NCI-H82 treated with DMSO at 0.1 percent for 48 hours (cell line): ENCODE measurements at regions not wholly inside any gene's neighbourhood (a gene's known extent, or its start where the extent isn't known, plus 50 kb on each side); places are given as distances from the start of the nearest gene placed in this dataset.
"Not testable (repeated sequence)": the region's sequence is repeated elsewhere in the genome, so short reads cannot be mapped to it uniquely, and the experiment has no call there.

Source experiments
- DNase-seq: peaks from one replicate; lab custom pipeline; 2025; ENCODE audit not compliant: unreplicated experiment; lab: John Stamatoyannopoulos, UW

DNA sequence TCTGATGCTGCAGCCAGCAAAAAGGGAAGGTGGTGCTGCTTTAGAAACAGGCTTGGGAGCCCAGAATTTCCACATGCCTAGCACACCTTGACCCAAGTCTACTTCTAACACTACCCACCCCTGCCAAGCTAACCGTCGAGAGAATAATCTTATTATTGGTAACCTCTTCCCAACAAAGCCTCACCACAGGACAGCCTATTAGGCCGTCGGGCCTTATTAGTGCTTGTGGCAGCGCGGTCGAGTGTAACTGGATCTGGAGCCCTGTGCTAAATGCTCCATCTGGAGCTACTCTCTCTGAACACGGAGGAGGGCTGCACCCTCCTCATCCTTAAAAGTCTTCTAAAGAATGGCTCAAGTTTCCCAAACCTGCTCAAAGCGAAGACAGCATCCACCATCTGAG, 165.5 kb upstream of the NFIA start:
- peak; percentile 94 for DNase-seq

- peak; percentile 12 for DNase-seq
Observed at GRCh38 chr1:60916199-60916598, 166.2 kb upstream of the NFIA start.

DNA sequence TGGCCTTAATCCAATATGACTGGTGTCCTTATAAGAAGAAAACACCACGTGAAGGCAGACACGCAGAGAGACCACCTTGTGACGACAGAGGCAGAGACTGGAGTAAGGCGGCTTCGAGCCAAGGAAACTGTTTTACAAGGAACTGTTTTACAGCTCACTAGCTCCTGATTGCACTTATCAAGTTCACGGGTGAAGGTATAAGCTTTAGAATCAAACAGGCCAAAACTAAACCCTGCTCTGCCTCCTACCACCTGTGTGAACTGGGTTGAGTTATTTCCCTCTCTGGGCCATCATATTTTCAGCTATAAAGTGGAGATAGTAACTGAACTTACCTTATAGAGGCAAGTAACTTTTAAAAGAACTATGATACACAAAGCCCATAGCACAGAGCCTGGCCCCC, 166.9 kb upstream of the NFIA start:
- DNase-seq = peak; percentile 71

- no peak for DNase-seq
Observed at GRCh38 chr1:60914982-60915381, 167.4 kb upstream of the NFIA start.

- not testable (repeated sequence) for DNase-seq
Observed at GRCh38 chr1:60913708-60914107, 168.7 kb upstream of the NFIA start.

GRCh38 chr1:60913039-60913438, 169.3 kb upstream of the NFIA start:
- no peak for DNase-seq

DNA sequence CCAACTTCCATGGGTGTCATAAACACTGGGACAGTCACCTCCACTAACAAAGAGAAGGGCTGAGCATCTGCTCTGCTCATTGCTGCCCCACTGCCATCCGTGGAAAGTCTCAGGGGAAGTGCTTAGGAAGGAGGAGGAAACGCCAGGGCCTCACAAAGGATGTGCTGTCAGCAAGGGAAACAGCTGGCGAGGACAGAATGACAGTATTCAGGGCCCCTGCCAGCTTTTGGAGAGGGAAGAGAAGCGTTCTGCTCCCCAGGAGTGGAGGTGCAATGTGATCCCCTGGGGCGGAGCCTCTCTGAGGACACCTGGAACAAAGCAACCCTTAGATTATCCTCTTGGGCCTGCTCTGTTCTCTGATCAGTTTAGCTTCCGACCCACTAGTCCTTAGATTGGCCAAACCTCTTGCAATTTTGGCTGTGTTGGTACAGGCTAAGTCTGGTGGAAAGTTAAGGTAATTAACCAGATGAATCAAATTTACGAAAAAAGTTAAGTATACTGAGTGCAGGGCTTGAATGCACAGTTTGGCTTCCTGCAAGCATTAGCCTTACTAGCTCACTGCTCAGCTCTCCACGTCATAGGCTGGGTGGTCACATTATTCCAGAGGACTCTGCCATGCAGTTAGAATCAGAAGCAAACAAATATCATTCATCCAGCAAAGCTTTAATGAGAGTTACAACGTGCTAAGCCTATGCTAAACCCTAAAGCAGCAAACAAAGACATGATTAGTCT, 170.2 kb upstream of the NFIA start:
- peak; percentile 33 for DNase-seq

DNA sequence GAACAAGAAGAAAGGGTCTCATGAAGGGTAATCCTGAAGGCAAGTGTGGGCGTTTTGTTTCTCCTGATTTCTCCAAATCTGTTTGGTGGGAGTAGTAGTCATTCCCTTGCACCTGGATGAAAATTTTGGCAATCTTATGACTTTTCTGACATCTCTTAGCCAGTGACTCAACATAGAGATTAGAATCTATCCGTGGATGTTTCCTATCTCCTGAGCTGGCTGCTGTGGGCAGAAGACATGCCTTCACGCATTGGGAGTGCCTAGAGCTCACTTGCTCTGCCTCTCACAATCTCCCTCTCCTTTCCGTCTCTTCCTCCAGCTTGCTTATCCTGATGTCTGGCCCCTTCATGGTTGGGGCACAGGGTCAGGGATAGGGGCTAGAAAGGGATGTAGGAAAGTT, 174.2 kb upstream of the NFIA start:
- no peak for DNase-seq

GRCh38 chr1:60906526-60906925, 175.8 kb upstream of the NFIA start:
- no peak for DNase-seq

- no peak for DNase-seq
Observed at GRCh38 chr1:60906039-60906438, 176.3 kb upstream of the NFIA start.

DNA sequence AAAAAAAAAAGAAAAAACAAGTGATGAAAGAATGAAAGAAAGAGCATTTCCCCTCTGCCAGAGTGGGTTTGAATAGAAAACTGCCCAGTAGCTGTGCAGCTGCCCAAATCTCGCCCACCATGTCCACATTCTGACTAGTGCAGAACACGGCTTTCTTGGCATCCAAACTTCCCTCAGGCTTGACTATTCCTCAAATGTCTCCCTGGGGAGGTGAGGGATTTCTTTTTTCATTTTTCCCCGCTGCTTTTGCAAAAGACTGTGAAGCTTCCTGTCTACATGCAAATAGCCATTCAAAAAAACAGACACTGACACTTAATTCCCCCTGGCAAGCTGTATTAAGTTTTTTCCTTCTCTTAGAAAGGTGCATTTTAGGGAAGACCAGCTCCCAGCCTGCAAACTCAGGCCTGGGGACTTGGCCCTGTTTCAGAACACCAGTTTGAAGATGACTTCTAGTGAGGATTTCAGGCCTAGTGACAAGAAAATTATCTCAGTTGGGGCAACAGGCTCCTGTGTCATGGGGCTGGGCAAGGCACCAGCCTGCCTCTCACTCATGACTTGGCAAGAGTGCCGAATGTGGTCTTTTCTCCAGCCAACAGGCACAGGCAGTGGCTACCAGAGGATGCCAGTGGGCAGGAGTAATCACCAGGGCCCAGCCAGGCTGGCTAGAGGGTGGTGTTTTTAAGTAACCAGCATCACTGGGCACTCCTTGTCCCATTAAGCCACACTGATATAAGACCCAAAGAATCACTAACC, 178.1 kb upstream of the NFIA start:
- no peak for DNase-seq

DNA sequence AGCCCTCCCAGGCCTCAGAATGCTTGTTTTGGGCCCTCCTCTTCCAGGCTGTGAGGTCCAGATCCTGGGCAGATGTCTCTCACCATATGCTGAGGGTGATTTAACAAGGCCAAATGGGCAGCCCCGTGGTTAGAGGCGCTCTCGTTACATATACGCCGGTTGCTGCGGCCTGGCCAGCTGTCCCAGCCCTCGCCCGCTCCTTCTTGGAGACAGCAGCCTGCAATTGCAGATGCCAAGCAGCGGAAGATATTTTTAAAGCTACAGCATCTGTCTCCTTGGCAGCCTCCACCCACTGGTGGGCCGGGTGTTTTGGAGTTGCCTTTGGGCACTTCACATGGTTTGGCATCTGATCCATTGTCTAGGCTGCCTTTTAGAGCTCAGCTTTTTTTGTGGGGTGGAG, 178.8 kb upstream of the NFIA start:
- peak; percentile 75 for DNase-seq

GRCh38 chr1:60899464-60899863, 182.9 kb upstream of the NFIA start:
- no peak for DNase-seq

DNA sequence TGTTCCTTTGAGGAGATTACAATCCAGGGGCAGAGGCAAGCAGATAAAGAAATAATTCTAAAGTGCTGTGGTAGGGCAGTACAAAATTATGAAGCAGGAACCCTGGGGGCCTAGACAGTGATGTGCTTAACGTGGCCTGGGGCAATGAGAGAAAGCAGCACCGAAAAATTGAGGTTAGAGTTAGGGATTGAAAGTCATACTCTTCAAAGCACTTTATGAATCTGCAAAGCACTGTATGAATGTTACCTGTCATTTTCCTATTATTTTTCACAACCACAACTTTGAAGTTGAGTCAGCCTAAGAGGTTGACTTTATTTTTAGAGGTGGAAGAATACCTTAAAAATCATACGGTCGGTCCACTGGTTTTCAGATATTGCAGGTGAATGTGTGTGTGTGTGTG, 183.4 kb upstream of the NFIA start:
- DNase-seq = no peak

- DNase-seq = no peak
Observed at GRCh38 chr1:60898413-60898812, 183.9 kb upstream of the NFIA start.

- DNase-seq = no peak
Observed at GRCh38 chr1:60896701-60897363, 185.5 kb upstream of the NFIA start.

DNA sequence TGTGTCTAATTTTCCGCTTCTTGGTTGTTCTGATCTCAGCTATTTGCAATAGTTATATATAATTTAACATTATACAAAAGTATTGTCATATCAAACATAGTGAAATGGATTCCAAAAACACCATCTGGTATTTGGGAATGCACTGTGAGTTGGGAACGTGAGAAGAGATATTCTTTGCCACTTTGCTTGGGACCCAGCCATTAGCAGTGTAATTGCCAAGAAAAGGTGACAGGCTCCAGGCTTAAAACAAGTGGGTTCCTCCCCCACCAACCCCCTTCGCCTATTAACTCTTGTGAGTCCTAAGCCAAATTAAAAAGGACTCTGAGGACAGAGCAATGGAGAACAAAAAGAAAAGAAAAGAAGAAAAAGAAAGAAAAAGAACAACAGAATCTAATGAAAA, 186.7 kb upstream of the NFIA start:
- DNase-seq = peak; percentile 48

GRCh38 chr1:60895252-60895651, 187.1 kb upstream of the NFIA start:
- DNase-seq = no peak

GRCh38 chr1:60894741-60895140, 187.6 kb upstream of the NFIA start:
- no peak for DNase-seq

GRCh38 chr1:60894130-60894529, 188.2 kb upstream of the NFIA start:
- DNase-seq = no peak

- peak; percentile 45 for DNase-seq
Observed at GRCh38 chr1:60893136-60893930, 189.0 kb upstream of the NFIA start.
